HepG2 (cell line): ENCODE measurements at regions not wholly inside any gene's neighbourhood (a gene's known extent, or its start where the extent isn't known, plus 50 kb on each side); places are given as distances from the start of the nearest gene placed in this dataset.

Source experiments
- ASH2L ChIP-seq: fragments of 300-600, 200-600 bp; sonication (generic); IDR thresholded peaks from 2 replicates; pipeline ENCODE4 v1.7.0; 2017; ENCODE audit warnings: low read depth, mild to moderate bottlenecking, moderate library complexity, mixed read lengths, low read length; ENCODE audit not compliant: insufficient read length
- HDAC2 ChIP-seq: sonication (generic); formaldehyde crosslinking; IDR thresholded peaks from 2 replicates; pipeline ENCODE4 v1.4.0; 2020; ENCODE audit warnings: missing genetic modification reagents
- PRDM15 ChIP-seq: sonication (generic); formaldehyde crosslinking; IDR thresholded peaks from 2 replicates; pipeline ENCODE4 v1.4.0; 2020; ENCODE audit warnings: missing genetic modification reagents
- SUZ12 ChIP-seq: fragments of 150-350 bp; IDR thresholded peaks from 2 replicates; pipeline ENCODE4 v1.6.1; 2014; ENCODE audit warnings: low read depth, low read length
- TAF1 ChIP-seq: sonication (generic); formaldehyde crosslinking; IDR thresholded peaks from 2 replicates; pipeline ENCODE4 v1.4.0; 2020; ENCODE audit warnings: missing genetic modification reagents
- ZFX ChIP-seq: sonication (generic); formaldehyde crosslinking; IDR thresholded peaks from 2 replicates; pipeline ENCODE4 v1.4.0; 2020; ENCODE audit warnings: mild to moderate bottlenecking, low read depth, missing genetic modification reagents, moderate library complexity
- ZKSCAN1 ChIP-seq: fragments of 150-350 bp; IDR thresholded peaks from 2 replicates; pipeline ENCODE4 v1.6.1; 2014; ENCODE audit warnings: low read length
- ZMYM4 ChIP-seq: sonication (generic); formaldehyde crosslinking; IDR thresholded peaks from 2 replicates; pipeline ENCODE4 v1.8.1; 2023; ENCODE audit warnings: mild to moderate bottlenecking, missing genetic modification reagents
- ZNF354B ChIP-seq: sonication (generic); formaldehyde crosslinking; IDR thresholded peaks from 2 replicates; pipeline ENCODE4 v1.8.0; 2022; ENCODE audit warnings: mild to moderate bottlenecking, missing genetic modification reagents
- TF ChIP-seq, protein P1 (sequence below): sonication (generic); formaldehyde crosslinking; IDR thresholded peaks from 2 replicates; pipeline ENCODE4 v1.5.0; 2020; ENCODE audit warnings: mild to moderate bottlenecking, missing genetic modification reagents, moderate library complexity
- TF ChIP-seq, protein P2 (sequence below): sonication (generic); formaldehyde crosslinking; IDR thresholded peaks from 2 replicates; pipeline ENCODE4 v1.4.0; 2020; ENCODE audit warnings: missing genetic modification reagents

- TF ChIP-seq, protein P1, sequence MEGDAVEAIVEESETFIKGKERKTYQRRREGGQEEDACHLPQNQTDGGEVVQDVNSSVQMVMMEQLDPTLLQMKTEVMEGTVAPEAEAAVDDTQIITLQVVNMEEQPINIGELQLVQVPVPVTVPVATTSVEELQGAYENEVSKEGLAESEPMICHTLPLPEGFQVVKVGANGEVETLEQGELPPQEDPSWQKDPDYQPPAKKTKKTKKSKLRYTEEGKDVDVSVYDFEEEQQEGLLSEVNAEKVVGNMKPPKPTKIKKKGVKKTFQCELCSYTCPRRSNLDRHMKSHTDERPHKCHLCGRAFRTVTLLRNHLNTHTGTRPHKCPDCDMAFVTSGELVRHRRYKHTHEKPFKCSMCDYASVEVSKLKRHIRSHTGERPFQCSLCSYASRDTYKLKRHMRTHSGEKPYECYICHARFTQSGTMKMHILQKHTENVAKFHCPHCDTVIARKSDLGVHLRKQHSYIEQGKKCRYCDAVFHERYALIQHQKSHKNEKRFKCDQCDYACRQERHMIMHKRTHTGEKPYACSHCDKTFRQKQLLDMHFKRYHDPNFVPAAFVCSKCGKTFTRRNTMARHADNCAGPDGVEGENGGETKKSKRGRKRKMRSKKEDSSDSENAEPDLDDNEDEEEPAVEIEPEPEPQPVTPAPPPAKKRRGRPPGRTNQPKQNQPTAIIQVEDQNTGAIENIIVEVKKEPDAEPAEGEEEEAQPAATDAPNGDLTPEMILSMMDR (CRISPR knock-in tag), result no peak
- TF ChIP-seq ZMYM4 (CRISPR knock-in tag) (no peak), ZFX (no peak), ASH2L (no peak), ZKSCAN1 (no peak), PRDM15 (CRISPR knock-in tag) (no peak), HDAC2 (no peak), ZNF354B (no peak), TAF1 (CRISPR knock-in tag) (no peak), SUZ12 (no peak)
- TF ChIP-seq, protein P2, sequence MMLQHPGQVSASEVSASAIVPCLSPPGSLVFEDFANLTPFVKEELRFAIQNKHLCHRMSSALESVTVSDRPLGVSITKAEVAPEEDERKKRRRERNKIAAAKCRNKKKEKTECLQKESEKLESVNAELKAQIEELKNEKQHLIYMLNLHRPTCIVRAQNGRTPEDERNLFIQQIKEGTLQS, result no peak
These were observed 1640.8 kb upstream of the PIK3C3 start for GRCh38 chr18:40314199-40314598.
